GM23338 (cell line): ENCODE measurements at regions not wholly inside any gene's neighbourhood (a gene's known extent, or its start where the extent isn't known, plus 50 kb on each side); places are given as distances from the start of the nearest gene placed in this dataset.

Experiments used
- ATAC-seq: fragments of 200-7000 bp; cut with Tn5 transposase; 3 replicates; pipeline ENCODE4 v1.9.1; 2020
- DNase-seq: peaks from one replicate; pipeline ENCODE4 v3.0.0-alpha.2; 2015; ENCODE audit warnings: low spot score
- H2AFZ ChIP-seq: fragments of 200-600 bp; sonication (generic); 2 replicates; pipeline ENCODE4 v1.8.0; 2016; ENCODE audit warnings: antibody characterized with exemption, mild to moderate bottlenecking, moderate library complexity
- H3F3A ChIP-seq: fragments of 200-600 bp; sonication (generic); replicated peaks from 2 replicates; pipeline ENCODE4 v1.8.0; 2017; ENCODE audit warnings: antibody characterized with exemption, mixed run types, low read depth
- H3K27ac ChIP-seq: fragments of 200-600 bp; sonication (generic); 2 replicates; pipeline ENCODE4 v1.6.1; 2016; ENCODE audit warnings: low read depth
- H3K27me3 ChIP-seq: fragments of 200-600 bp; sonication (generic); 2 replicates; pipeline ENCODE4 v1.8.0; 2016; ENCODE audit warnings: mild to moderate bottlenecking, mixed run types, moderate library complexity; ENCODE audit not compliant: insufficient read depth
- H3K36me3 ChIP-seq: fragments of 200-600 bp; sonication (generic); 2 replicates; pipeline ENCODE4 v1.8.0; 2016; ENCODE audit warnings: mild to moderate bottlenecking; ENCODE audit not compliant: insufficient read depth
- H3K4me1 ChIP-seq: fragments of 200-600 bp; sonication (generic); 2 replicates; pipeline ENCODE4 v1.8.0; 2016; ENCODE audit warnings: mild to moderate bottlenecking, moderate library complexity; ENCODE audit not compliant: insufficient read depth
- H3K4me2 ChIP-seq: fragments of 200-600 bp; sonication (generic); 2 replicates; pipeline ENCODE4 v1.7.1; 2017; ENCODE audit warnings: mixed run types
- H3K4me3 ChIP-seq: fragments of 200-600 bp; sonication (generic); 2 replicates; pipeline ENCODE4 v1.6.1; 2016; ENCODE audit warnings: mixed run types
- H3K79me2 ChIP-seq: fragments of 200-600 bp; sonication (generic); replicated peaks from 2 replicates; pipeline ENCODE4 v1.8.0; 2017; ENCODE audit warnings: mild to moderate bottlenecking; ENCODE audit not compliant: insufficient read depth
- H3K9me2 ChIP-seq: fragments of 200-600 bp; sonication (generic); 2 replicates; pipeline ENCODE4 v1.8.0; 2017; ENCODE audit not compliant: insufficient read depth
- H4K20me1 ChIP-seq: fragments of 200-600 bp; sonication (generic); replicated peaks from 2 replicates; pipeline ENCODE4 v1.8.0; 2017; ENCODE audit warnings: mild to moderate bottlenecking; ENCODE audit not compliant: insufficient read depth
- H3K27ac Mint-ChIP-seq: 2 replicates; pipeline ENCODE4 v1.8.0; 2020; ENCODE audit warnings: inconsistent platforms, mild to moderate bottlenecking, moderate library complexity, mixed read lengths
- H3K27me3 Mint-ChIP-seq: 3 replicates; pipeline ENCODE4 v1.8.0; 2022; ENCODE audit warnings: low read depth, mild to moderate bottlenecking, moderate library complexity, mixed read lengths, inconsistent platforms; ENCODE audit not compliant: insufficient read depth, poor library complexity
- H3K36me3 Mint-ChIP-seq: 3 replicates; pipeline ENCODE4 v1.8.0; 2021; ENCODE audit warnings: low read depth, mild to moderate bottlenecking, inconsistent platforms, moderate library complexity, mixed read lengths
- H3K4me1 Mint-ChIP-seq: 3 replicates; pipeline ENCODE4 v1.8.0; 2020; ENCODE audit warnings: mild to moderate bottlenecking, inconsistent platforms, mixed read lengths
- H3K4me3 Mint-ChIP-seq: 3 replicates; pipeline ENCODE4 v1.8.0; 2021; ENCODE audit warnings: moderate library complexity, mild to moderate bottlenecking, inconsistent platforms, mixed read lengths
- H3K9me3 Mint-ChIP-seq: 3 replicates; pipeline ENCODE4 v1.8.0; 2020; ENCODE audit warnings: moderate library complexity, mild to moderate bottlenecking, inconsistent platforms, mixed read lengths
- CREB1 ChIP-seq: fragments of 250-450 bp; sonication (Bioruptor Pico); IDR thresholded peaks from 2 replicates; pipeline ENCODE4 v1.5.0; 2020; ENCODE audit warnings: low read depth, mild to moderate bottlenecking, moderate library complexity
- EZH2 ChIP-seq: fragments of 200-600 bp; sonication (generic); IDR thresholded peaks from one replicate; pipeline ENCODE4 v1.8.0; 2017; ENCODE audit warnings: antibody characterized with exemption, mild to moderate bottlenecking, low read depth; ENCODE audit not compliant: unreplicated experiment
- EZH2phosphoT487 ChIP-seq: fragments of 200-600 bp; sonication (generic); IDR thresholded peaks from one replicate; pipeline ENCODE4 v1.8.1; 2018; ENCODE audit warnings: antibody characterized with exemption; ENCODE audit not compliant: unreplicated experiment
- JUNB ChIP-seq: IDR thresholded peaks from one replicate; pipeline ENCODE4 v1.6.1; 2016; ENCODE audit warnings: antibody characterized with exemption; ENCODE audit not compliant: unreplicated experiment
- NANOG ChIP-seq: IDR thresholded peaks from 2 replicates; pipeline ENCODE4 v1.6.1; 2016; ENCODE audit warnings: antibody characterized with exemption, borderline replicate concordance
- POLR2AphosphoS5 ChIP-seq: IDR thresholded peaks from 2 replicates; pipeline ENCODE4 v1.6.1; 2016; ENCODE audit warnings: antibody characterized with exemption, low read depth
- STAT1 ChIP-seq: IDR thresholded peaks from one replicate; pipeline ENCODE4 v1.6.1; 2016; ENCODE audit warnings: antibody characterized with exemption; ENCODE audit not compliant: unreplicated experiment
- ZNF114 ChIP-seq: fragments of 250-450 bp; sonication (Bioruptor Pico); IDR thresholded peaks from 2 replicates; pipeline ENCODE4 v1.5.0; 2020; ENCODE audit warnings: mild to moderate bottlenecking, moderate library complexity
- TF ChIP-seq, protein P1 (sequence below): IDR thresholded peaks from one replicate; pipeline ENCODE4 v1.6.1; 2018; ENCODE audit warnings: antibody characterized with exemption; ENCODE audit not compliant: unreplicated experiment
- TF ChIP-seq, protein P2 (sequence below): IDR thresholded peaks from 2 replicates; pipeline ENCODE4 v1.6.1; 2016; ENCODE audit warnings: antibody characterized with exemption
- TF ChIP-seq, protein P3 (sequence below), 2 experiments: fragments of 200-600 bp in 1 of 2; sonication (generic) in 1 of 2; conservative IDR thresholded peaks; 2 replicates each; pipeline versions ENCODE4 v1.5.1 to v1.6.1; 2016 to 2017; ENCODE audit warnings: antibody characterized with exemption in 2 of 2, low read depth in 2 of 2, mild to moderate bottlenecking in 2 of 2, moderate library complexity in 1 of 2

DNA sequence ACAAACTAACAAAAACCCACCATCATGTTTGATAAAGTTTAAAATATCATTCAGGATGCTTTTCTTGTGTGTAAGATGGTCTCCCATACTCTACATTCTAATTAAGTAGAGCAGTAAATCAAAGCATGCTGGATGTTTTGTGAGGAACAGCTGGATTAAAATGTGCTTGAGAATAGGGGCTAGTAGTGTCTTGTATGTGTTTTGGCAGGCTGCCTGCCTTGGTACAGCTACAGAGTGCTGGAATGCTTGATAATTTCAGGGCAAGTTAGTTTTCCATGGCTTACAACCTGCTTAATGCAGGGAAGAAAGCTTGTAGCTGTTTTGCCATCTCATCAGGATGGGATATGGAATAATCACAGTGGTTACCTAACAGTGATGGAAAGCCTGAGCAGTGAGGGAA is 636.6 kb upstream of the MMS22L start (continued):
- TF ChIP-seq, protein P1, sequence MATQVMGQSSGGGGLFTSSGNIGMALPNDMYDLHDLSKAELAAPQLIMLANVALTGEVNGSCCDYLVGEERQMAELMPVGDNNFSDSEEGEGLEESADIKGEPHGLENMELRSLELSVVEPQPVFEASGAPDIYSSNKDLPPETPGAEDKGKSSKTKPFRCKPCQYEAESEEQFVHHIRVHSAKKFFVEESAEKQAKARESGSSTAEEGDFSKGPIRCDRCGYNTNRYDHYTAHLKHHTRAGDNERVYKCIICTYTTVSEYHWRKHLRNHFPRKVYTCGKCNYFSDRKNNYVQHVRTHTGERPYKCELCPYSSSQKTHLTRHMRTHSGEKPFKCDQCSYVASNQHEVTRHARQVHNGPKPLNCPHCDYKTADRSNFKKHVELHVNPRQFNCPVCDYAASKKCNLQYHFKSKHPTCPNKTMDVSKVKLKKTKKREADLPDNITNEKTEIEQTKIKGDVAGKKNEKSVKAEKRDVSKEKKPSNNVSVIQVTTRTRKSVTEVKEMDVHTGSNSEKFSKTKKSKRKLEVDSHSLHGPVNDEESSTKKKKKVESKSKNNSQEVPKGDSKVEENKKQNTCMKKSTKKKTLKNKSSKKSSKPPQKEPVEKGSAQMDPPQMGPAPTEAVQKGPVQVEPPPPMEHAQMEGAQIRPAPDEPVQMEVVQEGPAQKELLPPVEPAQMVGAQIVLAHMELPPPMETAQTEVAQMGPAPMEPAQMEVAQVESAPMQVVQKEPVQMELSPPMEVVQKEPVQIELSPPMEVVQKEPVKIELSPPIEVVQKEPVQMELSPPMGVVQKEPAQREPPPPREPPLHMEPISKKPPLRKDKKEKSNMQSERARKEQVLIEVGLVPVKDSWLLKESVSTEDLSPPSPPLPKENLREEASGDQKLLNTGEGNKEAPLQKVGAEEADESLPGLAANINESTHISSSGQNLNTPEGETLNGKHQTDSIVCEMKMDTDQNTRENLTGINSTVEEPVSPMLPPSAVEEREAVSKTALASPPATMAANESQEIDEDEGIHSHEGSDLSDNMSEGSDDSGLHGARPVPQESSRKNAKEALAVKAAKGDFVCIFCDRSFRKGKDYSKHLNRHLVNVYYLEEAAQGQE: no peak
- no peak for TF ChIP-seq ZNF114 (CRISPR knock-in tag)
- TF ChIP-seq, protein P2, sequence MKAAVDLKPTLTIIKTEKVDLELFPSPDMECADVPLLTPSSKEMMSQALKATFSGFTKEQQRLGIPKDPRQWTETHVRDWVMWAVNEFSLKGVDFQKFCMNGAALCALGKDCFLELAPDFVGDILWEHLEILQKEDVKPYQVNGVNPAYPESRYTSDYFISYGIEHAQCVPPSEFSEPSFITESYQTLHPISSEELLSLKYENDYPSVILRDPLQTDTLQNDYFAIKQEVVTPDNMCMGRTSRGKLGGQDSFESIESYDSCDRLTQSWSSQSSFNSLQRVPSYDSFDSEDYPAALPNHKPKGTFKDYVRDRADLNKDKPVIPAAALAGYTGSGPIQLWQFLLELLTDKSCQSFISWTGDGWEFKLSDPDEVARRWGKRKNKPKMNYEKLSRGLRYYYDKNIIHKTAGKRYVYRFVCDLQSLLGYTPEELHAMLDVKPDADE: no peak
- no peak for TF ChIP-seq JUNB
- no peak for TF ChIP-seq EZH2
- no peak for TF ChIP-seq EZH2phosphoT487
- TF ChIP-seq CREB1 (CRISPR knock-in tag): no peak
- no peak for TF ChIP-seq NANOG

DNA sequence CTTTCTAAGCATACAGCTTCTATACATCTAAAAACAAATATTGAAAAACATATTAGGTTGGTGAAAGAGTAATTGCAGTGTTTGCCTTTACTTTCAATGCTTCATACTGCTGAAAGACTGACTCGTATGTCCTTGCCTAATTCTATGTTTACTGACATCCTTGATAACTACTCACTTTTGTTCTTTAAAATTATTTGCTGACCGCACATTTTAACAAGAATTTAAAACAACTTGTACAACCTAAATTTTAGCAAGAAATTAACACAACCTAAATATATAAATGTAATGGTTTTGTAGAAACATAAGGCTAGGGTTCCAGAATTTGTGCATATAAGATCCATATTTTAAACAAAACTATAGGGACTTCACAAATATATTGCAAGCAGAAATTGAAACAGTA is 640.2 kb upstream of the MMS22L start:
- Histone ChIP-seq H3K27me3 (no peaks in the 10 kb centered on the region), H3K4me2 (no peak overlapping the region), H3K4me3 (no peak overlapping the region), H3F3A (no peaks in the 10 kb centered on the region), H2AFZ (no peak overlapping the region), H3K4me1 (peaks cover 26% of the 10 kb centered on the region), H3K27ac (no peak overlapping the region), H3K36me3 (no peaks in the 10 kb centered on the region), H3K9me2 (no peaks in the 10 kb centered on the region), H3K79me2 (no peaks in the 10 kb centered on the region), H4K20me1 (no peaks in the 10 kb centered on the region)
- peaks cover 40% of the 10 kb centered on the region for H3K4me1 Mint-ChIP-seq
- H3K9me3 Mint-ChIP-seq: no peaks in the 10 kb centered on the region
- H3K27ac Mint-ChIP-seq: no peak overlapping the region
- DNase-seq (no peak), ATAC-seq (no peak)
- no peak overlapping the region for H3K4me3 Mint-ChIP-seq
- TF ChIP-seq STAT1: no peak
- TF ChIP-seq, protein P3, sequence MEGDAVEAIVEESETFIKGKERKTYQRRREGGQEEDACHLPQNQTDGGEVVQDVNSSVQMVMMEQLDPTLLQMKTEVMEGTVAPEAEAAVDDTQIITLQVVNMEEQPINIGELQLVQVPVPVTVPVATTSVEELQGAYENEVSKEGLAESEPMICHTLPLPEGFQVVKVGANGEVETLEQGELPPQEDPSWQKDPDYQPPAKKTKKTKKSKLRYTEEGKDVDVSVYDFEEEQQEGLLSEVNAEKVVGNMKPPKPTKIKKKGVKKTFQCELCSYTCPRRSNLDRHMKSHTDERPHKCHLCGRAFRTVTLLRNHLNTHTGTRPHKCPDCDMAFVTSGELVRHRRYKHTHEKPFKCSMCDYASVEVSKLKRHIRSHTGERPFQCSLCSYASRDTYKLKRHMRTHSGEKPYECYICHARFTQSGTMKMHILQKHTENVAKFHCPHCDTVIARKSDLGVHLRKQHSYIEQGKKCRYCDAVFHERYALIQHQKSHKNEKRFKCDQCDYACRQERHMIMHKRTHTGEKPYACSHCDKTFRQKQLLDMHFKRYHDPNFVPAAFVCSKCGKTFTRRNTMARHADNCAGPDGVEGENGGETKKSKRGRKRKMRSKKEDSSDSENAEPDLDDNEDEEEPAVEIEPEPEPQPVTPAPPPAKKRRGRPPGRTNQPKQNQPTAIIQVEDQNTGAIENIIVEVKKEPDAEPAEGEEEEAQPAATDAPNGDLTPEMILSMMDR (conservative IDR thresholded peaks at IDR 0.05; ENCODE audit: low read depth in 2 of 2): no peak
- no peak for TF ChIP-seq EZH2phosphoT487
- TF ChIP-seq NANOG: no peak
- no peak for TF ChIP-seq POLR2AphosphoS5
- no peaks in the 10 kb centered on the region for H3K27me3 Mint-ChIP-seq
- H3K36me3 Mint-ChIP-seq: no peaks in the 10 kb centered on the region
